Mesenchymal stem cell (in vitro differentiated cells and primary cell): ENCODE measurements at regions not wholly inside any gene's neighbourhood (a gene's known extent, or its start where the extent isn't known, plus 50 kb on each side); places are given as distances from the start of the nearest gene placed in this dataset.

Source experiments
- DNase-seq: peaks from one replicate; pipeline ENCODE4 v3.0.0-alpha.2; 2013
- H2AFZ ChIP-seq: one replicate; pipeline ENCODE4 v1.6.1; 2013; ENCODE audit warnings: low read depth, mild to moderate bottlenecking, control low read depth, inconsistent platforms, low read length, moderate library complexity
- H2AK5ac ChIP-seq: 2 replicates; pipeline ENCODE4 v1.6.1; 2013; ENCODE audit warnings: low read length, moderate library complexity, mild to moderate bottlenecking, inconsistent platforms; ENCODE audit not compliant: severe bottlenecking
- H2BK120ac ChIP-seq: one replicate; pipeline ENCODE4 v1.6.1; 2013; ENCODE audit warnings: low read depth, mild to moderate bottlenecking, inconsistent platforms, low read length, moderate library complexity
- H2BK12ac ChIP-seq, 2 experiments: one replicate each; pipeline ENCODE4 v1.6.1; 2013; ENCODE audit warnings: inconsistent platforms in 2 of 2, low read length in 2 of 2, mild to moderate bottlenecking in 2 of 2, moderate library complexity in 2 of 2, control low read depth in 1 of 2
- H2BK15ac ChIP-seq: one replicate; pipeline ENCODE4 v1.6.1; 2013; ENCODE audit warnings: mild to moderate bottlenecking, low read depth, inconsistent platforms; ENCODE audit not compliant: poor library complexity, severe bottlenecking
- H2BK5ac ChIP-seq: 2 replicates; pipeline ENCODE4 v1.6.1; 2013; ENCODE audit warnings: low read depth, mild to moderate bottlenecking, low read length, control low read depth, inconsistent platforms; ENCODE audit not compliant: poor library complexity, severe bottlenecking
- H3K14ac ChIP-seq, 2 experiments: one replicate each; pipeline ENCODE4 v1.6.1; 2013; ENCODE audit warnings: inconsistent platforms in 2 of 2, low read length in 2 of 2, control low read depth in 1 of 2, mild to moderate bottlenecking in 1 of 2, moderate library complexity in 1 of 2
- H3K18ac ChIP-seq, 2 experiments: one replicate each; pipeline ENCODE4 v1.6.1; 2013; ENCODE audit warnings: inconsistent platforms in 2 of 2, low read length in 2 of 2, control low read depth in 1 of 2, low read depth in 1 of 2, mild to moderate bottlenecking in 1 of 2
- H3K23ac ChIP-seq, 2 experiments: one replicate each; pipeline ENCODE4 v1.6.1; 2013; ENCODE audit warnings: inconsistent platforms in 2 of 2, low read length in 2 of 2, mild to moderate bottlenecking in 2 of 2, moderate library complexity in 2 of 2, control low read depth in 1 of 2
- H3K27ac ChIP-seq: 2 replicates; pipeline ENCODE4 v1.5.1; 2013; ENCODE audit warnings: mild to moderate bottlenecking, moderate library complexity, low read length, control low read depth, inconsistent platforms; ENCODE audit not compliant: poor library complexity, severe bottlenecking
- H3K27me3 ChIP-seq, 2 experiments: 2 replicates each; pipeline versions ENCODE4 v1.6.1 to v1.7.0; 2013; ENCODE audit warnings: low read length in 2 of 2, mild to moderate bottlenecking in 2 of 2, moderate library complexity in 2 of 2, control low read depth in 1 of 2, inconsistent platforms in 1 of 2; ENCODE audit not compliant: control insufficient read depth in 1 of 2, insufficient read depth in 1 of 2
- H3K36me3 ChIP-seq, 2 experiments: 2 replicates each; pipeline versions ENCODE4 v1.6.1 to v1.7.0; 2013; ENCODE audit warnings: low read length in 2 of 2, control low read depth in 1 of 2, inconsistent platforms in 1 of 2, low read depth in 1 of 2, mild to moderate bottlenecking in 1 of 2; ENCODE audit not compliant: insufficient read depth in 2 of 2, control insufficient read depth in 1 of 2
- H3K4ac ChIP-seq, 2 experiments: one replicate each; pipeline ENCODE4 v1.6.1; 2013; ENCODE audit warnings: inconsistent platforms in 2 of 2, low read length in 2 of 2, mild to moderate bottlenecking in 2 of 2, moderate library complexity in 2 of 2, control low read depth in 1 of 2, low read depth in 1 of 2
- H3K4me1 ChIP-seq: 2 replicates; pipeline ENCODE4 v1.6.1; 2013; ENCODE audit warnings: low read depth, low read length, control low read depth; ENCODE audit not compliant: control insufficient read depth, insufficient read depth
- H3K4me2 ChIP-seq: 2 replicates; pipeline ENCODE4 v1.6.1; 2013; ENCODE audit warnings: low read length, mild to moderate bottlenecking, inconsistent platforms; ENCODE audit not compliant: poor library complexity, severe bottlenecking
- H3K4me3 ChIP-seq, 2 experiments: 2 replicates each; pipeline versions ENCODE4 v1.5.1 to v1.7.0; 2013; ENCODE audit warnings: low read length in 2 of 2, mild to moderate bottlenecking in 2 of 2, control low read depth in 1 of 2, low read depth in 1 of 2; ENCODE audit not compliant: insufficient read depth in 1 of 2
- H3K79me1 ChIP-seq: replicated peaks from 2 replicates; pipeline ENCODE4 v1.6.1; 2013; ENCODE audit warnings: mild to moderate bottlenecking, control low read depth, low read length, inconsistent platforms; ENCODE audit not compliant: poor library complexity, severe bottlenecking
- H3K9ac ChIP-seq: 2 replicates; pipeline ENCODE4 v1.7.0; 2013; ENCODE audit warnings: mild to moderate bottlenecking, low read length, moderate library complexity
- H3K9me3 ChIP-seq: 2 replicates; pipeline ENCODE4 v1.7.0; 2013; ENCODE audit warnings: mild to moderate bottlenecking, low read length; ENCODE audit not compliant: control insufficient read depth
- H4K8ac ChIP-seq: one replicate; pipeline ENCODE4 v1.6.1; 2013; ENCODE audit warnings: inconsistent platforms, mild to moderate bottlenecking, low read length, moderate library complexity
- H4K91ac ChIP-seq: one replicate; pipeline ENCODE4 v1.6.1; 2013; ENCODE audit warnings: mild to moderate bottlenecking, low read length, inconsistent platforms
- WGBS: methylation state at CpG from one replicate; pipeline ENCODE4 v1.1.7; 2013; ENCODE audit warnings: mixed read lengths; 5-methylcytosine and 5-hydroxymethylcytosine counted together

DNA sequence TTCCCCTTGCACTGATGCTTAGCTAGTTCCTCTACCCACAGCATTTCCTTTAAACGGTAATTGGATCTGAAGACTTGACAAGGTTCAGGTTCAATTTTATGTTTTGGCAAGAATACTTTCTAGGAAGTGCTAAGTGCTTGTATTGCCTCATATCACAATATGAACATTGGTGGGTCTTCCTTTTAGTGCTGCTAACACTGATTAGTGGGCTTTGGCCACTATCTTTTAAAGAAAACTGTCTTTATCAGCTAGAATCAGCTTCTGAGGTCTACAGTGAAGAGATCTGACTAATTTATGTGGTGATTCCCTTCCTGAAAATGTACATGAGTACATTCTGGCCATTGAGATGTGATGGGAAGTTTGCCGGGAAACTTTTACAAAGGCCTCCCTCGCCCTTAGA lies 316.7 kb upstream of the KLF3 start:
- no peak overlapping the region for H2AK5ac ChIP-seq
- WGBS: 86% methylated on average over 3 of the region's 3 CpGs
- H3K79me1 ChIP-seq: no peaks in the 10 kb centered on the region
- no peak overlapping the region for H3K4ac ChIP-seq
- H3K27me3 ChIP-seq: peaks cover 0 to 7% of the 10 kb centered on the region in 2 experiments
- H4K91ac ChIP-seq: no peak overlapping the region
- no peak overlapping the region for H2BK15ac ChIP-seq
- H3K4me1 ChIP-seq: no peaks in the 10 kb centered on the region
- H2AFZ ChIP-seq: no peak overlapping the region
- H3K18ac ChIP-seq: no peak overlapping the region
- H2BK120ac ChIP-seq: no peak overlapping the region
- H4K8ac ChIP-seq: no peak overlapping the region
- no peak overlapping the region for H3K9ac ChIP-seq
- H3K14ac ChIP-seq: no peak overlapping the region
- H2BK5ac ChIP-seq: no peak overlapping the region
- no peak overlapping the region for H3K27ac ChIP-seq
- DNase-seq: no peak
- no peak overlapping the region for H3K23ac ChIP-seq
- H3K9me3 ChIP-seq: peaks cover 28% of the 10 kb centered on the region
- no peak overlapping the region for H2BK12ac ChIP-seq
- no peak overlapping the region for H3K4me2 ChIP-seq
- no peak overlapping the region for H3K4me3 ChIP-seq
- H3K36me3 ChIP-seq: no peaks in the 10 kb centered on the region

DNA sequence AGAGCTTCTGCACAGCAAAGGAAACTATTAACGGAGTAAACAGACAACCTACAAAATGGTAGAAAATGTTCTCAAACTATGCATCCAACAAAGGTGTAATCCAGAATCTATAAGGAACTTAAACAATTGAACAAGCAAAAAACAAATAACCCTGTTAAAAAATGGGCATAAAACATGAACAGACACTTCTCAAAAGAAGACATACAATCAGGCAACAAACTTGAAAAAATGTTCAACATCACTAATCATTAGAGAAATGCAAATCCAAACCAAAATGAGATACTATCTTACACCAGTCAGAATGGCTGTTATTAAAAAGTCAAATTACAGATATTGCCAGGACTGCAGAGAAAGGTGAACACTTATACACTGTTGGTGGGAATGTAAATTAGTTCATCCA lies 309.6 kb upstream of the KLF3 start:
- H2BK12ac ChIP-seq: no peak overlapping the region
- H3K9me3 ChIP-seq: peaks cover 40% of the 10 kb centered on the region

DNA sequence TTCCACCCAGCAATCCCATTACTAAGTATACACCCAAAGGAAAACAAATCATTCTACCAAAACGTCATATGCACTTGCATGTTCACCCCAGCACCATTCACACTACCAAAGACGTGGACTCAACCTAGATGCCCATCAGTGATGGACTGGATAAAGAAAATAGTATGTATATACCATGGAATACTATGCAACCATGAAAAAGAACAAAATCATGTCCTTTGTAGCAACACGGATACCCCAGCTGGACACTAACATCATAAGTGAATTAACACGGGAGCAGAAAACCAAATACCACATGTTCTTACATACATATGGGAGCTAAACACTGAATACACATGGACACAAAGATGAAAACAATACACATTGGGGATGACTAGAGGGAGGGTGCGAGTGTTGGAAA lies 309.1 kb upstream of the KLF3 start:
- H3K4me3 ChIP-seq: no peak overlapping the region
- no peak overlapping the region for H2BK15ac ChIP-seq
- no peak for DNase-seq
- no peak overlapping the region for H4K91ac ChIP-seq
- H2AK5ac ChIP-seq: no peak overlapping the region
- no peaks in the 10 kb centered on the region for H3K79me1 ChIP-seq
- H3K27me3 ChIP-seq: peaks cover 0 to 6% of the 10 kb centered on the region in 2 experiments
- H2BK5ac ChIP-seq: no peak overlapping the region
- no peaks in the 10 kb centered on the region for H3K36me3 ChIP-seq
- H3K4me1 ChIP-seq: no peaks in the 10 kb centered on the region
- H3K18ac ChIP-seq: no peak overlapping the region
- peaks cover 40% of the 10 kb centered on the region for H3K9me3 ChIP-seq
- no peak overlapping the region for H3K27ac ChIP-seq
- no peak overlapping the region for H3K14ac ChIP-seq
- H3K4ac ChIP-seq: no peak overlapping the region
- no peak overlapping the region for H3K9ac ChIP-seq
- no peak overlapping the region for H4K8ac ChIP-seq
- H3K23ac ChIP-seq: no peak overlapping the region
- no peak overlapping the region for H3K4me2 ChIP-seq
- H2AFZ ChIP-seq: no peak overlapping the region
- WGBS: 89% methylated on average over 4 of the region's 5 CpGs
- no peak overlapping the region for H2BK12ac ChIP-seq
- no peak overlapping the region for H2BK120ac ChIP-seq

More for the DNA sequence above, 309.6 kb upstream of the KLF3 start:
- Histone ChIP-seq H3K18ac (no peak overlapping the region), H3K27me3 (peaks cover 0 to 7% of the 10 kb centered on the region in 2 experiments), H2AK5ac (no peak overlapping the region), H3K4me2 (no peak overlapping the region), H3K27ac (no peak overlapping the region), H4K91ac (no peak overlapping the region), H3K4ac (no peak overlapping the region), H2BK120ac (no peak overlapping the region), H2BK5ac (no peak overlapping the region), H3K4me3 (no peak overlapping the region), H2BK15ac (no peak overlapping the region), H3K14ac (no peak overlapping the region), H4K8ac (no peak overlapping the region), H2AFZ (no peak overlapping the region), H3K9ac (no peak overlapping the region), H3K4me1 (no peaks in the 10 kb centered on the region), H3K23ac (no peak overlapping the region), H3K36me3 (no peaks in the 10 kb centered on the region), H3K79me1 (no peaks in the 10 kb centered on the region)
- no peak for DNase-seq
- 94% methylated on average over 1 of the region's 1 CpG for WGBS

DNA sequence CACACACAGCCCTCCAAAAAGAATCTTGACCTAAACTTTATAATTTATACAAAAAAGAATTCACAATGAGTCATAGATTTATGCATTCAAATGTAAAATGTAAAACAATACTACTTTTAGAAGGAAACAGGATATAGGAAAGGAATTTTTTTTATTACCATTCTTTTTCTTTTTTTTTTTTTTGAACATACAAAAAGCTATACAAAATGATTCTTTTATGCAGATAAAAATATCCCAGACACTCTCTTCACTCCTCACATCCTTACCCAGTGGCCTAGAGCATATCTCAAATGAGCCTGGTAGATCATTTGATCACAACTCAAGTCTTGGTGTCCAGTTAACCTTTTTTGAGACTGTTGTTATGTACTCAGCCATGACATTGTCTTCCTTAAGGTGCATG lies 307.3 kb upstream of the KLF3 start:
- H3K4me2 ChIP-seq: no peak overlapping the region
- H3K27ac ChIP-seq: no peak overlapping the region
- no peak overlapping the region for H3K14ac ChIP-seq
- H3K4me1 ChIP-seq: no peaks in the 10 kb centered on the region
- H3K36me3 ChIP-seq: no peaks in the 10 kb centered on the region
- no peak overlapping the region for H3K4ac ChIP-seq
- no peak overlapping the region for H3K4me3 ChIP-seq
- no peak overlapping the region for H2BK15ac ChIP-seq
- no peak overlapping the region for H2BK12ac ChIP-seq
- H3K79me1 ChIP-seq: no peaks in the 10 kb centered on the region
- no peak overlapping the region for H2AFZ ChIP-seq
- no peak overlapping the region for H2AK5ac ChIP-seq
- no peak overlapping the region for H2BK120ac ChIP-seq
- H3K18ac ChIP-seq: no peak overlapping the region
- no peak overlapping the region for H3K9ac ChIP-seq
- H4K91ac ChIP-seq: no peak overlapping the region
- H3K27me3 ChIP-seq: no peaks in the 10 kb centered on the region
- H3K9me3 ChIP-seq: peaks cover 30% of the 10 kb centered on the region
- H4K8ac ChIP-seq: no peak overlapping the region
- no peak overlapping the region for H2BK5ac ChIP-seq
- DNase-seq: no peak
- H3K23ac ChIP-seq: no peak overlapping the region
